GM21515 (cell line): ENCODE measurements at regions not wholly inside any gene's neighbourhood (a gene's known extent, or its start where the extent isn't known, plus 50 kb on each side); places are given as distances from the start of the nearest gene placed in this dataset.

Experiments
- ATAC-seq: cut with Tn5 transposase; IDR thresholded peaks from one replicate; pipeline ENCODE4 v1.9.1; 2021; ENCODE audit not compliant: unreplicated experiment

GRCh38 chr3:148601766-148602685 lies 95.7 kb upstream of the AGTR1 start:
- no peak for ATAC-seq

GRCh38 chr3:148604270-148605085 lies 93.2 kb upstream of the AGTR1 start:
- ATAC-seq, result no peak

- no peak for ATAC-seq
Measured at GRCh38 chr3:148605521-148605920, 92.2 kb upstream of the AGTR1 start.

- ATAC-seq, result no peak
Measured at GRCh38 chr3:148606979-148607378, 90.7 kb upstream of the AGTR1 start.

GRCh38 chr3:148607491-148607890 lies 90.2 kb upstream of the AGTR1 start:
- no peak for ATAC-seq

- ATAC-seq, result no peak
Measured at GRCh38 chr3:148612278-148612677, 85.4 kb upstream of the AGTR1 start.

- ATAC-seq, result no peak
Measured at GRCh38 chr3:148615382-148615781, 82.3 kb upstream of the AGTR1 start.

- ATAC-seq, result no peak
Measured at GRCh38 chr3:148625095-148625736, 72.5 kb upstream of the AGTR1 start.

GRCh38 chr3:148625991-148626390 lies 71.7 kb upstream of the AGTR1 start:
- no peak for ATAC-seq

- no peak for ATAC-seq
Measured at GRCh38 chr3:148629006-148629405, 68.7 kb upstream of the AGTR1 start.

- no peak for ATAC-seq
Measured at GRCh38 chr3:148631124-148631903, 66.4 kb upstream of the AGTR1 start.

- no peak for ATAC-seq
Measured at GRCh38 chr3:148641722-148642121, 56.0 kb upstream of the AGTR1 start.

GRCh38 chr3:148642214-148642613 lies 55.5 kb upstream of the AGTR1 start:
- ATAC-seq, result no peak

- no peak for ATAC-seq
Measured at GRCh38 chr3:148642616-148643015, 55.1 kb upstream of the AGTR1 start.

GRCh38 chr3:148643389-148643840 lies 54.3 kb upstream of the AGTR1 start:
- ATAC-seq, result no peak

- ATAC-seq, result no peak
Measured at GRCh38 chr3:148646126-148646665, 51.5 kb upstream of the AGTR1 start.
